ENCODE measurements at regions not wholly inside any gene's neighbourhood (a gene's known extent, or its start where the extent isn't known, plus 50 kb on each side); places are given as distances from the start of the nearest gene placed in this dataset.

GRCh38 chr1:10909697-10910680, 102.5 kb upstream of the TARDBP start:
- TF ChIP-seq POLR2A (IDR thresholded peaks at IDR 0.05), result no peak
- TF ChIP-seq CTCF (IDR thresholded peaks at IDR 0.05), result peak in 2 of 3 experiments; percentile 13 to 30

All from vagina (tissue), 2 donors.